ENCODE measurements at regions not wholly inside any gene's neighbourhood (a gene's known extent, or its start where the extent isn't known, plus 50 kb on each side); places are given as distances from the start of the nearest gene placed in this dataset.

DNA sequence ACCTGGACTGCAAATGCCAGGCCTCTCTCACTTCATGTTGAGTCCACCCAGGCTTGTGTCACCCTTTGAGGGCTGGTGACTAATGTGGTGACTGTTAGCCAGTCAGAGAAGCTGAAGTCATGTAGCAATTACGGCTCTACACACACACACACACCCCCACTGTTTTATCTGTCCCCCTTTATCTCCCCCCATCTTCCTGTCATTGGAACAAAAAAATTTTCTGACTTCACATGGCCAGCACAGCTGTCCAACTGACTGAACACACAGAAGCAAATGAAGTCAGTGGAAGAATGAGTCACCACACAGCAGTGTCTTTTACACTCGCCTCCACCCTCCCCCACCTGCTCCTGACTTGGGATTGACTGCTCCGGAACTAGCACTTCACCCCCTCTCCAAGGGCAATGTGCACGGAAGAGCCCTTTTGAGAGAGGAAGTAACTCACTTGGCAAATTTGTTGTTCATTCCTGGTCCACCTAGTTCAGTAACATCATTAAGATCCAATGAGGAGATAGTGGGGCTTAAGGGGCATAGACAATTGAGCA is 198.0 kb downstream of the RNF144B start:
- Mint-ChIP-seq H3K27me3 (ENCODE audit: low read depth) (no peaks in the 10 kb centered on the region), H3K27ac (ENCODE audit: unreplicated experiment) (peak overlapping the region; percentile 77), H3K4me3 (ENCODE audit: unreplicated experiment) (peak overlapping the region; percentile 11), H3K4me1 (ENCODE audit: low read depth) (peaks cover 13% of the 10 kb centered on the region), H3K36me3 (ENCODE audit: low read depth) (no peaks in the 10 kb centered on the region), H3K9me3 (ENCODE audit: low read depth) (no peaks in the 10 kb centered on the region)
- no peak for DNase-seq (ENCODE audit: low spot score)
- TF ChIP-seq, protein P1, sequence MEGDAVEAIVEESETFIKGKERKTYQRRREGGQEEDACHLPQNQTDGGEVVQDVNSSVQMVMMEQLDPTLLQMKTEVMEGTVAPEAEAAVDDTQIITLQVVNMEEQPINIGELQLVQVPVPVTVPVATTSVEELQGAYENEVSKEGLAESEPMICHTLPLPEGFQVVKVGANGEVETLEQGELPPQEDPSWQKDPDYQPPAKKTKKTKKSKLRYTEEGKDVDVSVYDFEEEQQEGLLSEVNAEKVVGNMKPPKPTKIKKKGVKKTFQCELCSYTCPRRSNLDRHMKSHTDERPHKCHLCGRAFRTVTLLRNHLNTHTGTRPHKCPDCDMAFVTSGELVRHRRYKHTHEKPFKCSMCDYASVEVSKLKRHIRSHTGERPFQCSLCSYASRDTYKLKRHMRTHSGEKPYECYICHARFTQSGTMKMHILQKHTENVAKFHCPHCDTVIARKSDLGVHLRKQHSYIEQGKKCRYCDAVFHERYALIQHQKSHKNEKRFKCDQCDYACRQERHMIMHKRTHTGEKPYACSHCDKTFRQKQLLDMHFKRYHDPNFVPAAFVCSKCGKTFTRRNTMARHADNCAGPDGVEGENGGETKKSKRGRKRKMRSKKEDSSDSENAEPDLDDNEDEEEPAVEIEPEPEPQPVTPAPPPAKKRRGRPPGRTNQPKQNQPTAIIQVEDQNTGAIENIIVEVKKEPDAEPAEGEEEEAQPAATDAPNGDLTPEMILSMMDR (IDR thresholded peaks at IDR 0.05): no peak

DNA sequence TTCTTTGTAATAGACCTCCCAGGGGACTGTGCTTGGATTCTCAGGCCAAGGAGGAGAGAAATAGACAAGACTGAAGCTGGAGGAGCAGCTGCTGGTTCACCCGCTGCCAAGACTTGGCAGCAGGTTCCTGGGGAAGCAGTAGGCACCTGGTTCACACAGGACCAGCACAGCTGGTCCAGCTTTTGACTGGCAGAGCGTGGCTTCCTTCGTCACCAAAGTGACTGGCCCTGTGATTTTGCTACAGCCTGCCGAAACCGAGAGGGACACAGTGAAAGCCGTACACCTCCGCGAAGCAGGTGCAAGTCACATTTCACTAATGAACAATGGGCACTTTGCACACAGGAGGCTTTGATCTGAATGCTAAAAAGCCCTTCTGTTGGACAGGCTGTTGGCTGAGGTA is 199.0 kb downstream of the RNF144B start:
- Mint-ChIP-seq H3K36me3 (ENCODE audit: low read depth) (no peaks in the 10 kb centered on the region), H3K4me3 (ENCODE audit: unreplicated experiment) (no peak overlapping the region), H3K9me3 (ENCODE audit: low read depth) (no peaks in the 10 kb centered on the region), H3K27ac (ENCODE audit: unreplicated experiment) (no peak overlapping the region), H3K4me1 (ENCODE audit: low read depth) (peaks cover 13% of the 10 kb centered on the region), H3K27me3 (ENCODE audit: low read depth) (no peaks in the 10 kb centered on the region)
- DNase-seq (ENCODE audit: low spot score): no peak
- TF ChIP-seq, protein P1 (IDR thresholded peaks at IDR 0.05): no peak

DNA sequence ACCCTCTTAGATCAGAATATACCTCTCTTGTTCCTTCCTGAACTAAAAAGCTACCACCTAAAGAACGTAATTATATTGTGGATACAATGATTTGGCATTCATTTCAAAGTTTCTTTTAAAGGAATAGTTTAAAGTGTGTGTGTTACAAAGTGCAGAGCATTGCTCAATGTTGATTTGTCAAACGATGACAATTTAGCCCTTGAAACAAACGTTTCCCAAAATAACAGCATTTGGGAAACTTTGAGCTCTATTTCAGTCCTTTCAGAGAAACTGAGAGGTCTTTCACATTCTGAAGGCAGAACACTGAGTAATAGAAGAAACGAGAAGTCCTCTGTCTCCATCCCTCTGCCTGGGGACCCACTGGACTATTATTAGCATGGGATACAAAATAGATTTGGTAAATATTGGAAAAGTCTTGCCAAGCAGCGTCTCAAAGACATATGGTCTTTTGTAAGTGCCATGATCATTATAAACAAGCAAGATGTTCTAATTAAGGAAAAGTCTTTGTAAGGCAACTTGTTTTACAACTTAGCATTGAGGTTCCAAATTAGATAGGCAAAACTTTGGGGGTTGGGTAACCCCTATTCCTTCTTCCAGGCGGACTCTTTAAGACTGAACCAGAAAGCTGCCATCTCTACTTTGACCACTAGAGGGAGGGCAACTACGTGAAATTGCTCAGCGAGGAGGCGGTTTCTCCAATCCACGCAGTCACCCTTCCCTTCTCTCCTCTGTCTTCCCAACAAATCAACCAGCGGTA is 208.8 kb downstream of the RNF144B start:
- H3K4me3 Mint-ChIP-seq (ENCODE audit: unreplicated experiment): no peak overlapping the region
- no peaks in the 10 kb centered on the region for H3K36me3 Mint-ChIP-seq (ENCODE audit: low read depth)
- TF ChIP-seq, protein P1 (IDR thresholded peaks at IDR 0.05): peak; percentile 97
- peaks cover 12% of the 10 kb centered on the region for H3K4me1 Mint-ChIP-seq (ENCODE audit: low read depth)
- DNase-seq (ENCODE audit: low spot score): no peak
- H3K27ac Mint-ChIP-seq (ENCODE audit: unreplicated experiment): peak overlapping the region; percentile 2
- H3K9me3 Mint-ChIP-seq (ENCODE audit: low read depth): no peaks in the 10 kb centered on the region
- no peaks in the 10 kb centered on the region for H3K27me3 Mint-ChIP-seq (ENCODE audit: low read depth)

DNA sequence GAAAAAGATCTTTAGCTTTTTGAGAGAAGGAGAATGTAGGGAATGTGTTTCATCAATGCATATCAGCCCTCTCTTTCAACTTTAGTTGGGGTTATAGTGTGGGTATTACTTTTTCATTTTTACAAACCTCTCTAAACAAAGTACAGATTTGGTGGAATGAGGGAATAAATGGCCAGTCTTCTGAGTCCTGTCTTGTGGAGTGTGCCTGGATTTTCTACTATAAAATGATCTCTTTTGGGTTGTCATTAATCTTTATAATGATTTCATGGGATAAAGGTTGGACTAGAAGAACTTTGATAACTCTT is 209.3 kb downstream of the RNF144B start:
- TF ChIP-seq, protein P1 (IDR thresholded peaks at IDR 0.05): peak; percentile 6
- no peak overlapping the region for H3K27ac Mint-ChIP-seq (ENCODE audit: unreplicated experiment)
- H3K36me3 Mint-ChIP-seq (ENCODE audit: low read depth): no peaks in the 10 kb centered on the region
- DNase-seq (ENCODE audit: low spot score): no peak
- no peaks in the 10 kb centered on the region for H3K27me3 Mint-ChIP-seq (ENCODE audit: low read depth)
- H3K4me3 Mint-ChIP-seq (ENCODE audit: unreplicated experiment): no peak overlapping the region
- H3K4me1 Mint-ChIP-seq (ENCODE audit: low read depth): peaks cover 12% of the 10 kb centered on the region
- no peaks in the 10 kb centered on the region for H3K9me3 Mint-ChIP-seq (ENCODE audit: low read depth)

DNA sequence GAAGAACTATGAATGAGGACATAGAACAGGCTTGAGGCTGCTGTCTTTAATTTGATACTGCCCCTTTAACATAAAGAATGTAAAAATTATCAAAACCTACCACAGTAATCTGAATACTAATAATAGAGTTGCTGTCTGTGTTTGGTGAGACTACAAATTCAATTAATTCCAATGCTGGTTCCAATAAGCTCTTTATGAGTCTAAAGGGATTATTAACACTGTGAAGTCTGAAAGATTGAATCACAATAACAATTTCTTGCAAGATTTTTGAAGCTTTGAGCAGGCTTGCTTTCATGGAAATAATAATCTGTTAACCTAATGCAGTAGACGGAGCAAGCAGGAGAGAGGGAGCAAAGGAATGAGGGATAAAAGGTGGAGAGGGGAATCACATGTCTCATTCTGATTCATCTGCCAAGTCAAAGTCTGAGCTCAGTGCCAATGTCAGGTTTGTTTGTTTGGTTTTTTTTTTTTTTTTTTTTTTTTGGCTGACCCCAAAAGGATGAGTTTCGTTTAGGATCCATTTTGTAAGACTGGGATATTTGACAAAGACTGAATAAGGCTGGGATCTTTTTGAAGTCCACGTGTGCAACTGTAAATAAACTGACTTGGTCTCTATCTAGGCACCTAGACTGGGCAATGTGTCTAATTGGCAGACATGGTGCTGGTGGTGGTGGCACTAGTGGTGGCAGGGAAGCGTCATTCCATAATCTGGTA is 211.6 kb downstream of the RNF144B start:
- no peak for DNase-seq (ENCODE audit: low spot score)
- TF ChIP-seq, protein P1 (IDR thresholded peaks at IDR 0.05): no peak
- no peak overlapping the region for H3K4me3 Mint-ChIP-seq (ENCODE audit: unreplicated experiment)
- H3K36me3 Mint-ChIP-seq (ENCODE audit: low read depth): no peaks in the 10 kb centered on the region
- H3K27ac Mint-ChIP-seq (ENCODE audit: unreplicated experiment): no peak overlapping the region
- peaks cover 12% of the 10 kb centered on the region for H3K4me1 Mint-ChIP-seq (ENCODE audit: low read depth)
- H3K9me3 Mint-ChIP-seq (ENCODE audit: low read depth): no peaks in the 10 kb centered on the region
- no peaks in the 10 kb centered on the region for H3K27me3 Mint-ChIP-seq (ENCODE audit: low read depth)
